ENCODE measurements at regions not wholly inside any gene's neighbourhood (a gene's known extent, or its start where the extent isn't known, plus 50 kb on each side); places are given as distances from the start of the nearest gene placed in this dataset.
"Not testable (repeated sequence)": the region's sequence is repeated elsewhere in the genome, so short reads cannot be mapped to it uniquely, and the experiment has no call there.

GRCh38 chr9:78871452-78872331 lies 574.8 kb downstream of the PSAT1 start:
- DNase-seq: no peak

DNA sequence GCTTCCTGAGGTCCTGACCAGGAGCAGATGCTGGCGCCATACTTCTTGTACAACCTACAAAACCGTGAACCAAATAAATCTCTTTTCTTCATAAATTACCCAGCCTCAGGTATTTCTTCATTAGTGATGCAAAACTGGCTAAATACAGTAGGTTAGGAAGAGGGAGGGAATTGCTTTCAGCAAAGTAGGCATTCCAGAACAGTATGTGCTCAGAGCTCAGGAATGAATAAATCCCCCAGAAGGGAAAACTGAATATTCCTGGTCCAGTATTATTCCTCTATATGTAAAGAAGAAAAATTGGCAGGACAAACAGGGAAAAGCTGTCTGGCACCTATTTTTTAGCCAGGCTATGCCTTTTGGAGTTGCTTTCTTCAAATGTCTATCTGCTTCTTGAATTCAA lies 577.1 kb downstream of the PSAT1 start:
- no peak for DNase-seq

GRCh38 chr9:78879324-78880100 lies 582.6 kb downstream of the PSAT1 start:
- no peak for DNase-seq

DNA sequence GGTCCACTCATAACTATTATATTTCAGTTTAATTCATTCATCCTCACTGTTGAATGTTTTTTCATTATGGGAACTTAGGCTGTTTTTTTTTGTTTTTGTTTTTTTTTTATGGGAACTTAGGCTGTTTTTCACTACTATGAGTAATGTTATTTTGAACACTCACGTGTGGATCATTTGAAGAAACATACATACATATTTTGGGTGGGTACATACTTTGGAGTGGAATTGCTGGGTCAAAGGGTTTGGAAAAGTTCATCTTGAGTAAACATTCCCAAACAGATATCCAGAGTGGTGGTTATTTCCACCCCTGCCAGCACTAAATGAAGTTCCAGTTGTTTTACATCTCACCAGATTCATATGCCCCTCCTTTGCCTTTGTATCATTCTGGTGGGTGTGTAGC lies 584.4 kb downstream of the PSAT1 start:
- DNase-seq: no peak

GRCh38 chr9:78882481-78882880 lies 585.6 kb downstream of the PSAT1 start:
- DNase-seq: no peak

DNA sequence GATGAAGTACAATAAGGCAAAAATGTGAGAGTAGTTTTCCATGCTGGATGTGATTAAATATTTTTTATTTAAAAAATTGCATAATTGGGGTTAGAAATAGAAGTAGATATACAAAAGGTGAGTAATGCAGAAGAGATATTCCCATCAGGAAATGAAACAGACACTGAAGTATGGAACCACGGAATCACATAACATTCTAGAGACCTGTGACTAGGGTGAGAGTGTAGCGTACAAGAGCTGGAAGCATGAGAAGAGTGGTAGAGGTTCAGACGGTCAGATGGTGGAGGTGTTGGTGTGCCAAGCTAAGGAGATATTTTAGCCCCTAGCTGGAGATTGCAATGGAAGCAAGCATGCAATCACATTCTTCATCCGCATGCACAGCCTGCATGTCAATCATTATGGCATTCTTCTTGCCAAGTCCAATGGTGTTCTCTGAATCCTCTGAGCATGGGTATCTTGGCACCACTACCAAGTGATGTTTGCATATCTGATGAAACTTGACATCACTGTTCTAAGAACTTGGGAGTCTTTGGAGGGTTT lies 587.8 kb downstream of the PSAT1 start:
- DNase-seq: no peak

DNA sequence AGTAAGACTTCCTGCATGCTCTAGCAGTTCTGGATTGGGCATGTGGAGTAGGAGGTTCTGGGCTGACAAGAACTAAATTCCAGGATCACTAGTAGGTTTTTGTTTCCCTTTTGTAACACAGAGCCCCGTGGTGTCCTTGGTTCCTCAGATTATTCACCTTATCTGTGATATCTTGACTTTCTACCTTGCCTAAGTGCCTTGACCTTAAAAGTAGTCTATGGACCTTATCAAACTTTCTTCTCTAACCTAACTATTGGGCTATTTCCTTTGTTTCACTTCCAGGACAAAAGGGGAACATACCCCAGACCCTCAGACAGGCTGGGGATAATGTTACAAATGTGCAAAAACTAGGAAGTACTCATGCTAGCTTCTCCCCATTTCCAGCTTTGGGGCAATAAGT lies 595.3 kb downstream of the PSAT1 start:
- DNase-seq: no peak

GRCh38 chr9:78892769-78893168 lies 595.8 kb downstream of the PSAT1 start:
- no peak for DNase-seq

DNA sequence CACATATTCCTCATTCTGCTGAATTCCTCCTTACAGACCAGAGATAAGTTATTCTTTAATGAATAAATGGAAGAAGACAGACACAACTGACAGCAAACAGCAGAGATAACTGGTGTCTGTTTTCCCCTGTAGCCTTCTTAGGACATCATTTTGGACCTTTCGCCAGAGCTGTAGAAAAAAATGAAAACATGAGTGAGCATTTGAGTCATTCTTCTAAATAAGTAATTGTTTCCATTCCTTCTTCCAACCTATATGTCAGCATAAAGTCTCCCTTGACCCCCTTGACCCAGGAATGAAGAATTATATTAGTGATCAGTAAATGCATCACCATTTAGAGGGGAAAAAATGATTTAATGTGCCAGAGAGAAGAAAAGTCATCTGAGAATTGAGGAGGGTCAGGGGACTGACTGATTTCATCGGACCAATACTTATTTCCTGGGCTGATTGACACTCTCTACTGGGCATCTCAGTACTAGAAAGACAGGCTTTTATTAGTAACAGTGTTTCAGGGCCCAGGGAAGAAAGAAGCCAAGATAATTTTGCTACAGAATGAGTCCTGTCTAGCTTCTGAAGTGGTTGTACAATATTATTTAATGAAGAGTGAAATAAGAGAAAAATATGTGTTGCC lies 597.0 kb downstream of the PSAT1 start:
- DNase-seq: no peak

DNA sequence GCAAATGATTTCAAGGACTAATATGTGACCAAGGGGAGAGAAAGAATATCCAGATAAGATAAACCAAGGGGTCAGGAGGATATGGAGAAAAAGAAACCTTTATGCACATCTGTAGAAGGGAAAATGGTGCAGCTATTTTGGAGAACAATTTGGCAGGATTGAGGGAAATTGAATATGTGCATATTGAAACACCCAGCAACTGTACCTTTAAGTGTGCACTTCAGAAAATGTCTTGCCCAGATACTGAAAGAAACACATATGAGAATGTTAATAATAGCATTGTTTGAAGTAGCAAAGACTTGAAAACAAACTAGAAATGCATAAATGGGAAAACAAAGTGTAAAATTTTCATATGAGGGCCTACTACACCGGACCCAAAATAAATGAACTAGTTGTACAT lies 599.6 kb downstream of the PSAT1 start:
- DNase-seq: no peak

- DNase-seq: no peak
Observed at GRCh38 chr9:78898234-78898633, 601.3 kb downstream of the PSAT1 start.

- no peak for DNase-seq
Observed at GRCh38 chr9:78899006-78899405, 602.1 kb downstream of the PSAT1 start.

GRCh38 chr9:78900500-78900899 lies 603.6 kb downstream of the PSAT1 start:
- no peak for DNase-seq

GRCh38 chr9:78902051-78902450 lies 605.1 kb downstream of the PSAT1 start:
- DNase-seq: no peak

DNA sequence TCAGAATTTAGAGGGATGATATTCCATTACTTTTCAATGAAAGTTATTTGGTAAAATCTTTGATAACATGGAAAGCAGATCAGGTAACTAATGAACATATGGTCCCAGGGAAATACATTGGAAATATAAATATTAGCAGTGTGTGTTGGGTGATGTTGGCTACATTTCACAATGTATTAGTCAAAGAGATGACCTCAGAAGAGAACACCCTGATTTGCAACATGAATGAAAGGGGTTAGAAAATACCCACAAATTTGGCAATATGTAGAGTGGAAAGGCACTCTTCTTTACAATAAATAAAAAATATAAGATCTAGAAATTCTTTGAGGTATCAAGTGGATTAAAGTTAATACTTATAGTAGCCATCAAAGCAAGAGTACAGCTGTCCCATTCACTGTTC lies 606.7 kb downstream of the PSAT1 start:
- DNase-seq: no peak

DNA sequence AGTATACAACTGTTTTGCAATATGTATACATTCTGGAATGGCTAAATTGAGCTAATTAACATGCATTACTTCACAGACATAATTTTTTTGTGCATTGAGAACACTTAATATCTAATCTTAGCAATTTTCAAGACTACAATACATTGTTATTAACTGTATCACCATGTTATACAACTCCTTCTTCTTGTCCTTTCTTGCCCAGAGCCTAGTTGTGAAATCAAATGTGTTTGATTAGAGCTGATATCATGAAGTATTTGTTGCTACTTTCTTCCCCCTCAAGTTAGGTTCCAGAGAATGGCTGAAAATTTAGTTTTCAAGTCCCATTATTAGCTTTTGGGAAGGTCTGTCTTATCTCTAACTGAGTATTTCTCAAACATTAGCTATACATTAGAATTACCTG lies 607.8 kb downstream of the PSAT1 start:
- DNase-seq: no peak

DNA sequence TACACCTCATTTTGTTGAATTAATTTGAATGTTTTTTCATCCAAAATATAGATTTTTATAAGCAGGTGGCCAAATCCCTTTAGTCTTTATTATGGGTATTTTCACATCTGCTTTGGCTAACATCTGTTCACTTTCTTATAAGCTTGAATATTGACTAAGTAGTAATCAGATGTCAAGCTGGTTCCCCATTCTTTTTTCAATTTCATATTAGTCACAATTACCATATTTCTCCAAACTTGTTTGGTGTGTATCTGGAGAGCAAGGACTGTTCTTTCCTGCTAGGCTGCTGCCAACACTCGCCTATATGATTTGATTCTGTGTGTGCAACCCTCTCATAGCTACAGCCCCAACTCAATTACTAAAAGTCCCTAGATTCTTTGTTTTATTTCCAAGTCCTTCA lies 608.5 kb downstream of the PSAT1 start:
- no peak for DNase-seq

DNA sequence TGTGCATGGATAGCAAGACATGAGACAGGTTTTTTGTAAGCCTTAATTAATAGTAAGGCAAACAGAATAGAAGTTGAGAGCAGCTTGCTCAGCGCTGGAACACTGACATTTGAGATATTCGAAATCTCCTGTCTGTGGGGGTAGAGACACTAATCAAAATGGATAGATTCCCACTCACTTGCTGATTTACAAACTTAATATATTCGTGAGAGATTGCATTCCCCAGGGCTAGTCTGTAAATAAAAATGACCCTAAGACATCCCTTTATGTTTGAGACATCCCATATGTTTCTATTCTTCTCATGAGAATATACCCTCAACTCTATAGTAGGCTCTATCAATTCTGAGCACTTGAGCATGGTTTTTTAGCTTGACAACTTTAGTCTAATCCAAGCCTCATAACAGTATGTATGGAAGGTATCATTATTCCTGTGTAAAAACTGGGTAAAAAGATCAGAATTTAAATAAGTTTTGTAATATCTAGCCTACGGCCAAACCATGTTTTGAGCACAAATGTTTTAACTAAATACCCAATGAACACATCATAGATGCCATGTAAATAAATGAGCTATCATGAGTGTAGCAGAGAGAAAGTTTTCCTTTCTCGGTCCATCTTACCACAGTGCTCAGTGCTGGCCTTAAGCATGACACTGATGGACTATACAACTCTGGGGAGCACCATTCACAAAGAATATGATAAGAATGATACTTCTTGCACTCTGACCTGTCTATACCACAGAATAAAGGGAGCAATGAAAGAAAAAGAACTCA lies 609.2 kb downstream of the PSAT1 start:
- DNase-seq: no peak

DNA sequence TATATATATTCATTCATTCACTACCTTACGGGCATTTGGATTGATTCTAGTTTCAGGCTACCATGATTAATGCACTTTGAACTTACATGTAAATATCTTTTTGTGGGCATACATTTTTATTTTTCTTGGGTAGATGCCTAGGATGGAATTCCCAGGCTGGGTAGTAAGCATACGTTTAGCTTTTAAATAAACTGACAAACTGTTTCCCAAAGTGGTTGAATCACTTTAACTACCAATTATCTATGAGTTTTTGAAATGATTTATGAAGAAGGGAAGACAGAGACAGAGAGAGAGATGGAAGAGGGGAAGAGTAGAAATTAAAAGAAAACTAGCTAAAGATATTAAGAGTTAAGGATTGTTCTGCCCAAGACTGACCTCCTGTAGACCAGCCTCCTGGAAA lies 612.6 kb downstream of the PSAT1 start:
- DNase-seq: no peak

GRCh38 chr9:78916884-78917283 lies 620.0 kb downstream of the PSAT1 start:
- not testable (repeated sequence) for DNase-seq

- no peak for DNase-seq
Observed at GRCh38 chr9:78918976-78919375, 622.1 kb downstream of the PSAT1 start.

DNA sequence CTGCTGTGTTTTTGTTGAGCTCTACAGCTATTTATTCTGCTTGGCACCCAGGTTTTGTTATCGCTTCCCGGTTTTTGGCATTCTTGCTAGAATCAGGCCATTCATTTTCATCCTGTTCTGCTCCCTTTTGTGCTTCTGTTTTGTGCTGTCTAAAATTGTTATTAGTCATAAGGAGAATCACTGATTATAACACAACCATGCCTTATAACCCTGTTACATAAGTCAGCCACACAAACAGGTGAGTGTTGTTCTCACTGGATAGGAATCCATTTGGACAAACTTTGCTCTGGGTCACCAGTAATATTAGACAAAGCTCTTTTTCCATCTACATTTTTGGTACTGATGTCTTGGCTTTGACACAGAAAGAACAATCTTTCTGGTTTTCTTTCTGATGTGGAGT lies 622.8 kb downstream of the PSAT1 start:
- no peak for DNase-seq

DNA sequence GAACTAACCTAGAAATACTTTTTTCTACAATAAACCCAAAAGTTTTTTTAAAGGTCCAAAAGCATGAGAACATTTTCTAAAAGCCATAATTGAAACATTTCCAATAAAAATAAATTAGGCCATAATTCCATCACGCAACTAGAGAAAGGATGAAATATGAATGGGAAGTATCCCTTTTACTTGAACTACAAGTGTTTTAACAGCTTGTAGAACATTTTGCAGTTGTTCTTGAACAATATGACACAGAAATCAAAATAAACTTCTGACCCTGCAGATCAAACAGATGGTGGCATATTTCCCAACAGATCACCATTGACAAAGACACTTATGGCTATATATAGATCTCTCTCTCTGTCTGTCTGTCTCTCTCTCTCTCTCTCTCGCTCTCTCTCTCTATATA lies 624.4 kb downstream of the PSAT1 start:
- no peak for DNase-seq

All from hippocampal formation (tissue), 2 donors.